Ectodermal cell (in vitro differentiated cells): ENCODE measurements at regions not wholly inside any gene's neighbourhood (a gene's known extent, or its start where the extent isn't known, plus 50 kb on each side); places are given as distances from the start of the nearest gene placed in this dataset.
"Not testable (repeated sequence)": the region's sequence is repeated elsewhere in the genome, so short reads cannot be mapped to it uniquely, and the experiment has no call there.

Source experiments
- H3K27ac ChIP-seq: 2 replicates; pipeline ENCODE4 v1.7.0; 2013; ENCODE audit warnings: mild to moderate bottlenecking, low read depth, low read length; ENCODE audit not compliant: insufficient read depth, poor library complexity, severe bottlenecking
- H3K27me3 ChIP-seq: 2 replicates; pipeline ENCODE4 v1.7.0; 2013; ENCODE audit warnings: mild to moderate bottlenecking, low read length; ENCODE audit not compliant: insufficient read depth, control insufficient read depth, poor library complexity, severe bottlenecking
- H3K36me3 ChIP-seq: one replicate; pipeline ENCODE4 v1.7.0; 2013; ENCODE audit warnings: low read length; ENCODE audit not compliant: control insufficient read depth, insufficient read depth
- H3K4me1 ChIP-seq: one replicate; pipeline ENCODE4 v1.7.0; 2013; ENCODE audit warnings: low read length; ENCODE audit not compliant: control insufficient read depth, insufficient read depth
- H3K4me3 ChIP-seq: 2 replicates; pipeline ENCODE4 v1.7.0; 2013; ENCODE audit warnings: low read depth, low read length, control low read depth; ENCODE audit not compliant: insufficient read depth
- H3K9me3 ChIP-seq: 2 replicates; pipeline ENCODE4 v1.7.0; 2013; ENCODE audit warnings: mild to moderate bottlenecking, low read length, moderate library complexity; ENCODE audit not compliant: control insufficient read depth
- WGBS, 2 experiments: methylation state at CpG; one replicate each; pipeline ENCODE4 v1.1.7; 2013; ENCODE audit warnings: missing lambda C conversion rate in 2 of 2; 5-methylcytosine and 5-hydroxymethylcytosine counted together

DNA sequence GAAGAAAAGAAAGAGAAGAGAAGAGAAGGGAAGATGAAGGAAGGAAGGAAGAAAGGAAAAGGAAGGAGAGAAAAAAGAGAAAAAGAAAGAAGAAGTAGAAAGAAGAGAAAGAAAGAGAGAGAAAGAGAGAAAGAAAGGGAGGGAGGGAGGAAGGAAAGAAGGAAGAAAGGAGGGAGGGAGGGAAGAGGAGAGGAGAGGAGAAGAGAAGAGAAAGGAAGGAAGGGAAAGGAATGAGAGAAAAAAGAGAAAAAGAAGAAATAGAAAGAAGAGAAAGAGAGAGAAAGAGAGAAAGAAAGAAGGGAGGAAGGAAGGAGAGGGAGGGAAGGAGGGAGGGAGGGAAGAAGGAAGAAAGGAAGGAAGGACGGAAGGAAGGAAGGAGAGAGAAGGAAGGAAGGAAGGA, 217.9 kb upstream of the POU1F1 start:
- Histone ChIP-seq H3K36me3 (no peaks in the 10 kb centered on the region), H3K27me3 (no peaks in the 10 kb centered on the region), H3K4me1 (no peaks in the 10 kb centered on the region), H3K9me3 (no peaks in the 10 kb centered on the region), H3K27ac (no peak overlapping the region), H3K4me3 (no peak overlapping the region)
- 76 to 90% methylated on average over 1 of the region's 1 CpG for WGBS, 2 experiments

DNA sequence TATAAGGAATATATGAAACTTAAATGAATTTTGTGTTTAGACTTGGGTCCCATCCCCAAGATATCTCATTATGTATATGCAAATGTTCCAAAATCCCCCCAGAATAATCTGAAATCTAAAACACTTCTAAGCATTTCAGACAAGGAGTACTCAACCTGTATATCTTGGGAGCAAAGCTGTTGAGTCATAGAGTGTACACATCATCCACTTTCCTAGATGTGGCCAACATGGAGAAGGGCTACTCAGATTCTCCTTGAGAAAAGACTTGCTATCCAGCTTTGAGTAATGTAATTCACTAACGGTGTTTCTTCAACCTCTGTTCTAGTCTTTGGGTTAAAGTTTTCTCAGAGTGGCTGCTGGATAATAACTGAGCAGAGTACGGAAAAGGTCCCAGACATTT, 215.5 kb upstream of the POU1F1 start:
- Histone ChIP-seq H3K9me3 (no peaks in the 10 kb centered on the region), H3K27me3 (no peaks in the 10 kb centered on the region), H3K4me1 (no peaks in the 10 kb centered on the region), H3K4me3 (no peak overlapping the region), H3K36me3 (no peaks in the 10 kb centered on the region), H3K27ac (no peak overlapping the region)
- WGBS, 2 experiments, result 92 to 94% methylated on average over 2 of the region's 2 CpGs

DNA sequence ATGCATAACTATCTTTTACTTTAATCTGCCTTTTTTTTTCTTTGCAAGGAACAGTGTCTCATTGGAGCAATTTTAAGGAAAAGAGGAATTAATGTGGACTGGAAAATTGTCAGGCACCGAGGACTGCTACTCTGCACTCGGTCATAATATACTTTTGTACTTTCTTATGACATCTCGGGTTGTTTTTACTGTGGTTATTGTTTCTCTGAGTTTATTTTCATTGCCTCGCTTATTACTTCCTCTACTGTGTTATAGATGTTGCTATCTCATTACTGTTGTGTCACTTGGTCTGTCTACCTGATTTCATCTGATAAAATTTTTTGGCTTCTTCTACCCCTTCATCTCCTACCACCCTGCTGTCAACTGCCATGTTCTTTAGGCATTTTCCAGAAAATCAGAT, 213.5 kb upstream of the POU1F1 start:
- no peaks in the 10 kb centered on the region for H3K36me3 ChIP-seq
- no peaks in the 10 kb centered on the region for H3K4me1 ChIP-seq
- no peaks in the 10 kb centered on the region for H3K27me3 ChIP-seq
- WGBS, 2 experiments, result 89 to 91% methylated on average over 3 of the region's 4 CpGs
- no peaks in the 10 kb centered on the region for H3K9me3 ChIP-seq
- H3K27ac ChIP-seq, result no peak overlapping the region
- H3K4me3 ChIP-seq, result no peak overlapping the region

- H3K4me1 ChIP-seq, result no peaks in the 10 kb centered on the region
- H3K4me3 ChIP-seq, result no peak overlapping the region
- no peaks in the 10 kb centered on the region for H3K27me3 ChIP-seq
- 88 to 100% methylated on average over 1 to 2 of the region's 2 CpGs for WGBS, 2 experiments
- H3K36me3 ChIP-seq, result no peaks in the 10 kb centered on the region
- no peaks in the 10 kb centered on the region for H3K9me3 ChIP-seq
- no peak overlapping the region for H3K27ac ChIP-seq
These were observed 212.4 kb upstream of the POU1F1 start for GRCh38 chr3:87488765-87489164.

DNA sequence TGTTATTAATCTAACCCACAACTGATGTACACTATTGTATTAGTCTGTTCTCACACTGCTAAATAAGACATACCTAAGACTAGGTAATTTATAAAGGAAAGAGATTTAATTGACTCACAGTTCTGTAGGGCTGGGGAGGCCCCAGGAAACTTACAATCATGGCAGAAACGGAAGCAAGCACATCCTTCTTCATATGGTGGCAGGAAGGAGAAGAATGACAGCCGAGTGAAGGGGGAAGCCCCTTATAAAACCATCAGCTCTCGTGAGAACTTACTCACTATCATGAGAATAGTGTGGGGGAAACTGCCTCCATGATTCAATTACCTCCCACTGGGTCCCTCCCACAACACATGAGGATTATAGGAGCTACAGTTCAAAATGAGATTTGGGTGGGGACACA, 210.3 kb upstream of the POU1F1 start:
- not testable (repeated sequence) for H3K36me3 ChIP-seq, H3K4me3 ChIP-seq, H3K27ac ChIP-seq, H3K27me3 ChIP-seq, H3K9me3 ChIP-seq, H3K4me1 ChIP-seq
- WGBS, 2 experiments, result 84 to 86% methylated on average over 2 to 3 of the region's 3 CpGs

GRCh38 chr3:87486115-87486514, 209.7 kb upstream of the POU1F1 start:
- H3K9me3 ChIP-seq, result no peaks in the 10 kb centered on the region
- H3K27me3 ChIP-seq, result no peaks in the 10 kb centered on the region
- H3K4me3 ChIP-seq, result no peak overlapping the region
- no peak overlapping the region for H3K27ac ChIP-seq
- H3K36me3 ChIP-seq, result no peaks in the 10 kb centered on the region
- WGBS, 2 experiments, result 50 to 100% methylated on average over 1 to 2 of the region's 2 CpGs
- H3K4me1 ChIP-seq, result no peaks in the 10 kb centered on the region

- H3K4me1 ChIP-seq, result no peaks in the 10 kb centered on the region
- H3K27ac ChIP-seq, result no peak overlapping the region
- no peak overlapping the region for H3K4me3 ChIP-seq
- no peaks in the 10 kb centered on the region for H3K36me3 ChIP-seq
- 89 to 92% methylated on average over 3 of the region's 3 CpGs for WGBS, 2 experiments
- no peaks in the 10 kb centered on the region for H3K9me3 ChIP-seq
- no peaks in the 10 kb centered on the region for H3K27me3 ChIP-seq
These were observed 202.3 kb upstream of the POU1F1 start for GRCh38 chr3:87478716-87479115.

DNA sequence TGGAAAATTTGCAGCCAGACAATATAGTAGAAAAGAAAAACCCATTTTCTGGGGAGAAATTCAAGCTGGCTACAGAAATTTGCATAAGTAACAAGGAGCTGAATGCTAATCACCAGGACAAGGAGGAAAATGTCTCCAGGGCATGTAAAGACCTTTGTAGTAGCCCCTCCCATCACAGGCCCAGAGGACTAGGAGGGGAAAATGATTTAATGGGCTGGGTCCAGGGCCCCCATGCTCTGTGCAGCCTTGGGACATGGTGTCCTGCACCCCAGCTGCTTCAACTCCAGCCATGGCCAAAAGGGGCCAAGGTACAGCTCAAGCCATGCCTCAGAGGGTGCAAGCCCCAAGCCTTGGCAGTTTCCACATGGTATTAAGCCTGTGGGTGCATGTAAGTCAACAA, 197.6 kb upstream of the POU1F1 start:
- no peak overlapping the region for H3K27ac ChIP-seq
- no peaks in the 10 kb centered on the region for H3K4me1 ChIP-seq
- no peak overlapping the region for H3K4me3 ChIP-seq
- H3K9me3 ChIP-seq, result no peaks in the 10 kb centered on the region
- H3K36me3 ChIP-seq, result no peaks in the 10 kb centered on the region
- H3K27me3 ChIP-seq, result no peaks in the 10 kb centered on the region

DNA sequence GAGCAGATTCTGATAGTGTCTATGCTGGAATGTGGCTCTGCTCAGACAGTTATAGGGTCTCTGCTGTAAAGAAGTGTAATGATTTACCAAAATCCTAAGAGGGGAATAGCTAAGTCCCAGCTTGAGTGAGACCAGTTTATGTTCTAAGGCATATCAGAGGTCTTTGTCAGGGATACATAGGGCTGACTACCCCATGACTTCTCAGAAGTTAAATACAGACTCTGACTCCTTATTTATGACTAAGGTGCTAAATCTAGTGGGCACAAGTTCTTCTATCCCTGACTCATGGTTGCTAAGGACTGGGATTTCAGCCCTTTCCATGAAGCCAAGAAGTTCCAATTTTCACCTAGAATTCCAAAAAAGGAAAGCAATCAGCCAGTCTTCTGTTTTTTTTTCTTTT, 192.6 kb upstream of the POU1F1 start:
- Histone ChIP-seq H3K36me3 (no peaks in the 10 kb centered on the region), H3K27me3 (no peaks in the 10 kb centered on the region), H3K27ac (no peak overlapping the region), H3K4me3 (no peak overlapping the region), H3K9me3 (no peaks in the 10 kb centered on the region), H3K4me1 (no peaks in the 10 kb centered on the region)

GRCh38 chr3:87468235-87468634, 191.9 kb upstream of the POU1F1 start:
- no peak overlapping the region for H3K27ac ChIP-seq
- WGBS, 2 experiments, result 94 to 96% methylated on average over 1 of the region's 2 CpGs
- H3K9me3 ChIP-seq, result no peaks in the 10 kb centered on the region
- no peaks in the 10 kb centered on the region for H3K4me1 ChIP-seq
- H3K36me3 ChIP-seq, result no peaks in the 10 kb centered on the region
- no peaks in the 10 kb centered on the region for H3K27me3 ChIP-seq
- no peak overlapping the region for H3K4me3 ChIP-seq

GRCh38 chr3:87462228-87462627, 185.8 kb upstream of the POU1F1 start:
- no peaks in the 10 kb centered on the region for H3K36me3 ChIP-seq

More at GRCh38 chr3:87462228-87462627, 185.8 kb upstream of the POU1F1 start:
- no peak overlapping the region for H3K4me3 ChIP-seq
- H3K9me3 ChIP-seq, result no peaks in the 10 kb centered on the region
- H3K27me3 ChIP-seq, result no peaks in the 10 kb centered on the region
- H3K27ac ChIP-seq, result no peak overlapping the region
- peaks cover 5% of the 10 kb centered on the region for H3K4me1 ChIP-seq
